ENCODE measurements at regions not wholly inside any gene's neighbourhood (a gene's known extent, or its start where the extent isn't known, plus 50 kb on each side); places are given as distances from the start of the nearest gene placed in this dataset.

DNA sequence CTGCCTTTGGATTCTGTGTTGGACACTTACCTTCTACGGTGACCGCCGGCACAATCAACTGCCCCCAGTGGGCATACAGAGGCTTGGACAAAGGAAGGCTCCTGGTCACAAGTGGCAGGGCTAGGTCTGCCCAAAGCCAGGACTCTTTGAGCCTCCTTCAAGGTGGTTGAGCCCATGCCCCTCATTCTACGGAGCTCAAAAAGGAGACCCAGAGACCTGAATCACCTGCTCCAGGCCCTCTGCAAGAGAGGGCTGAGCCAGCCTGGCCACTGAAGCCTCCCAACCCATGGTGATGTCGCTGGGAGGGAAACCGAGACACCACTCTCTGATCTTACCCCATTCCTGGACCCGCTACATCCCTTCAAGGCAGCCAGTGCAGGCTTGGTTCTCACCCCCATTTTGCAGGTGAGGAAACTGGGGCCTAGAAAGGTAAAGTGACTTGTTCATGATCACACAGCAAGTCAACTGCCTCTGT is 87.9 kb downstream of the INHBB start:
- no peak for TF ChIP-seq EP300 (IDR thresholded peaks at IDR 0.05)
- TF ChIP-seq, protein P1, sequence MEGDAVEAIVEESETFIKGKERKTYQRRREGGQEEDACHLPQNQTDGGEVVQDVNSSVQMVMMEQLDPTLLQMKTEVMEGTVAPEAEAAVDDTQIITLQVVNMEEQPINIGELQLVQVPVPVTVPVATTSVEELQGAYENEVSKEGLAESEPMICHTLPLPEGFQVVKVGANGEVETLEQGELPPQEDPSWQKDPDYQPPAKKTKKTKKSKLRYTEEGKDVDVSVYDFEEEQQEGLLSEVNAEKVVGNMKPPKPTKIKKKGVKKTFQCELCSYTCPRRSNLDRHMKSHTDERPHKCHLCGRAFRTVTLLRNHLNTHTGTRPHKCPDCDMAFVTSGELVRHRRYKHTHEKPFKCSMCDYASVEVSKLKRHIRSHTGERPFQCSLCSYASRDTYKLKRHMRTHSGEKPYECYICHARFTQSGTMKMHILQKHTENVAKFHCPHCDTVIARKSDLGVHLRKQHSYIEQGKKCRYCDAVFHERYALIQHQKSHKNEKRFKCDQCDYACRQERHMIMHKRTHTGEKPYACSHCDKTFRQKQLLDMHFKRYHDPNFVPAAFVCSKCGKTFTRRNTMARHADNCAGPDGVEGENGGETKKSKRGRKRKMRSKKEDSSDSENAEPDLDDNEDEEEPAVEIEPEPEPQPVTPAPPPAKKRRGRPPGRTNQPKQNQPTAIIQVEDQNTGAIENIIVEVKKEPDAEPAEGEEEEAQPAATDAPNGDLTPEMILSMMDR (IDR thresholded peaks at IDR 0.05), result no peak

Measured in gastroesophageal sphincter (tissue), 3 donors.